Keratinocyte (primary cell): ENCODE measurements at regions not wholly inside any gene's neighbourhood (a gene's known extent, or its start where the extent isn't known, plus 50 kb on each side); places are given as distances from the start of the nearest gene placed in this dataset.

Experiments
- DNase-seq: peaks from one replicate; pipeline ENCODE4 v3.0.0-alpha.2; 2011; ENCODE audit warnings: low read depth, missing footprints, low spot score
- FAIRE-seq: peaks from 2 replicates; lab custom pipeline; 2011; peaks lifted over from hg19 to GRCh38; lab: Jason Lieb, UNC
- H2AFZ ChIP-seq: 2 replicates; pipeline ENCODE4 v1.6.0; 2012; ENCODE audit warnings: low read length, control low read depth, inconsistent platforms; ENCODE audit not compliant: control insufficient read depth
- H3K27ac ChIP-seq: 2 replicates; pipeline ENCODE4 v1.5.1; 2011; ENCODE audit warnings: low read length; ENCODE audit not compliant: control insufficient read depth, insufficient read depth
- H3K27me3 ChIP-seq: 3 replicates; pipeline ENCODE4 v1.6.0; 2011; ENCODE audit warnings: low read length; ENCODE audit not compliant: control insufficient read depth, insufficient read depth; ENCODE audit errors: extremely low read depth
- H3K36me3 ChIP-seq, 2 experiments: 2 replicates in 1 of 2; 3 replicates in 1 of 2; pipeline ENCODE4 v1.5.1; 2011; ENCODE audit warnings: low read length in 2 of 2, mild to moderate bottlenecking in 1 of 2; ENCODE audit not compliant: control insufficient read depth in 2 of 2, insufficient read depth in 2 of 2; ENCODE audit errors: extremely low read depth in 1 of 2
- H3K4me1 ChIP-seq: 3 replicates; pipeline ENCODE4 v1.5.1; 2011; ENCODE audit warnings: low read length; ENCODE audit not compliant: control insufficient read depth, insufficient read depth; ENCODE audit errors: extremely low read depth
- H3K4me2 ChIP-seq: 3 replicates; pipeline ENCODE4 v1.6.0; 2011; ENCODE audit warnings: low read depth, low read length; ENCODE audit not compliant: control insufficient read depth, insufficient read depth; ENCODE audit errors: extremely low read depth
- H3K4me3 ChIP-seq, 3 experiments: fragments of 200-600 bp in 1 of 3; sonication (generic) in 1 of 3; 2 replicates in 2 of 3; 3 replicates in 1 of 3; pipeline ENCODE4 v1.5.1; 2011 to 2016; ENCODE audit warnings: low read length in 3 of 3, mild to moderate bottlenecking in 3 of 3, control low read depth in 2 of 3, inconsistent platforms in 1 of 3, low read depth in 1 of 3, mixed read lengths in 1 of 3, mixed run types in 1 of 3, moderate library complexity in 1 of 3; ENCODE audit not compliant: control insufficient read depth in 2 of 3, insufficient read depth in 2 of 3; ENCODE audit errors: extremely low read depth in 1 of 3
- H3K79me2 ChIP-seq: 2 replicates; pipeline ENCODE4 v1.6.0; 2012; ENCODE audit warnings: low read length; ENCODE audit not compliant: control insufficient read depth, insufficient read depth
- H3K9ac ChIP-seq: 3 replicates; pipeline ENCODE4 v1.6.0; 2011; ENCODE audit warnings: low read length; ENCODE audit not compliant: control insufficient read depth, insufficient read depth; ENCODE audit errors: extremely low read depth
- H3K9me1 ChIP-seq: 3 replicates; pipeline ENCODE4 v1.6.0; 2011; ENCODE audit warnings: low read length; ENCODE audit not compliant: control insufficient read depth, insufficient read depth; ENCODE audit errors: extremely low read depth
- H3K9me3 ChIP-seq: 2 replicates; pipeline ENCODE4 v1.5.1; 2012; ENCODE audit warnings: low read depth, low read length; ENCODE audit not compliant: control insufficient read depth
- H4K20me1 ChIP-seq: 3 replicates; pipeline ENCODE4 v1.6.0; 2011; ENCODE audit warnings: low read length; ENCODE audit not compliant: control insufficient read depth, insufficient read depth; ENCODE audit errors: extremely low read depth
- CTCF ChIP-seq, 3 experiments: IDR thresholded peaks in 1 of 3; conservative IDR thresholded peaks in 1 of 3; optimal IDR thresholded peaks in 1 of 3; 2 replicates in 2 of 3; 3 replicates in 1 of 3; pipeline versions ENCODE3 to v1.5.1; 2011; ENCODE audit warnings: low read length in 3 of 3, mild to moderate bottlenecking in 3 of 3, moderate library complexity in 2 of 3, control low read depth in 1 of 3, inconsistent platforms in 1 of 3; ENCODE audit not compliant: insufficient read depth in 2 of 3; ENCODE audit errors: extremely low read depth in 1 of 3
- EZH2 ChIP-seq: IDR thresholded peaks from one replicate; pipeline ENCODE4 v1.6.1; 2012; ENCODE audit warnings: inconsistent platforms, mild to moderate bottlenecking, low read length, moderate library complexity
- dilution Hi-C: fragments of 300-500 bp; cut with MboI; formaldehyde crosslinking; loops from one replicate; pipeline ENCODE4 v1.7.0; 2020; ENCODE audit warnings: low sequenced_read_pairs; ENCODE audit not compliant: extremely low pct_ligation_motif_present

- no peak for TF ChIP-seq CTCF (optimal IDR thresholded peaks at IDR 0.05 in 1 of 3, IDR thresholded peaks at IDR 0.05 in 1 of 3, conservative IDR thresholded peaks at IDR 0.05 in 1 of 3; ENCODE audit: extremely low read depth in 1 of 3, insufficient read depth in 2 of 3, low read length in 3 of 3)
- TF ChIP-seq EZH2 = no peak
- H3K4me2 ChIP-seq = peak overlapping the region; percentile 72
- peak; percentile 99 for FAIRE-seq
These were observed 812.9 kb upstream of the ZNF608 start for GRCh38 chr5:125559296-125559695.

GRCh38 chr5:125560476-125561225 is 814.2 kb upstream of the ZNF608 start:
- no peak for TF ChIP-seq EZH2
- no peak for TF ChIP-seq CTCF (optimal IDR thresholded peaks at IDR 0.05 in 1 of 3, IDR thresholded peaks at IDR 0.05 in 1 of 3, conservative IDR thresholded peaks at IDR 0.05 in 1 of 3; ENCODE audit: extremely low read depth in 1 of 3, insufficient read depth in 2 of 3, low read length in 3 of 3)
- Histone ChIP-seq H3K27me3 (no peaks in the 10 kb centered on the region), H3K27ac (no peak overlapping the region), H3K4me2 (peak overlapping the region; percentile 46), H3K9me1 (no peaks in the 10 kb centered on the region), H3K79me2 (no peaks in the 10 kb centered on the region), H3K36me3 (no peaks in the 10 kb centered on the region), H2AFZ (peak overlapping the region; percentile 74), H4K20me1 (no peaks in the 10 kb centered on the region), H3K4me1 (peaks cover 28% of the 10 kb centered on the region), H3K9ac (no peak overlapping the region), H3K9me3 (no peaks in the 10 kb centered on the region), H3K4me3 (no peak overlapping the region)
- dilution Hi-C loops = no loop called here
- DNase-seq = no peak
- peak; percentile 71 for FAIRE-seq

More at GRCh38 chr5:125559296-125559695, 812.9 kb upstream of the ZNF608 start:
- Histone ChIP-seq H3K27ac (peak overlapping the region; percentile 51), H3K9me3 (no peaks in the 10 kb centered on the region), H4K20me1 (no peaks in the 10 kb centered on the region), H3K27me3 (no peaks in the 10 kb centered on the region), H3K4me3 (peak overlapping the region in 2 of 3 experiments; percentile 29 to 45), H3K4me1 (peaks cover 28% of the 10 kb centered on the region), H3K9me1 (no peaks in the 10 kb centered on the region), H2AFZ (peak overlapping the region; percentile 44), H3K9ac (no peak overlapping the region), H3K79me2 (no peaks in the 10 kb centered on the region), H3K36me3 (no peaks in the 10 kb centered on the region)
- dilution Hi-C loops = no loop called here
- peak; percentile 80 for DNase-seq
